B cell (primary cell): ENCODE measurements at regions not wholly inside any gene's neighbourhood (a gene's known extent, or its start where the extent isn't known, plus 50 kb on each side); places are given as distances from the start of the nearest gene placed in this dataset.

Experiments
- EZH2 ChIP-seq: IDR thresholded peaks from 2 replicates; pipeline ENCODE4 v1.6.1; 2012; ENCODE audit warnings: borderline replicate concordance, low read depth, mild to moderate bottlenecking, moderate library complexity, low read length; ENCODE audit not compliant: insufficient read depth, poor library complexity, severe bottlenecking
- TF ChIP-seq, protein P1 (sequence below): fragments of 200-600 bp; IDR thresholded peaks from one replicate; pipeline ENCODE4 v1.8.0; 2022; ENCODE audit warnings: antibody characterized with exemption, mild to moderate bottlenecking

DNA sequence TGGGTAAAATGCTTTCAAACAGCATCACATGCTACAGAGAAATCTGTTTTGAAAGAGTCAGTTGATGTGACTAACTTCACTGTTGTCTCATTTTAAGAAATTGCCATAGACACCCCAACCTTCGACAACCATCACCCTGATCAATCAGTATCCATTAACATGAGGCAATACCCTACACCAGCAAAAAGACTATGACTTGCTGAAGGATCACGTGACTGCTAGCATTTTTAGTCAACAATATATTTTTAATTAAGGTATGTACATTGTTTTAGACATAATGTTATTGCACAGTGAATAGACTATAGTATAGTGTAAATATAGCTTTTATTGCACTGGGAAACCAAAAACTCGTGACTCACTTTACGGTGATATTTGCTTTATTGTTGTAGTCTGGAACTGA, 200.0 kb upstream of the ARHGAP24 start:
- TF ChIP-seq, protein P1, sequence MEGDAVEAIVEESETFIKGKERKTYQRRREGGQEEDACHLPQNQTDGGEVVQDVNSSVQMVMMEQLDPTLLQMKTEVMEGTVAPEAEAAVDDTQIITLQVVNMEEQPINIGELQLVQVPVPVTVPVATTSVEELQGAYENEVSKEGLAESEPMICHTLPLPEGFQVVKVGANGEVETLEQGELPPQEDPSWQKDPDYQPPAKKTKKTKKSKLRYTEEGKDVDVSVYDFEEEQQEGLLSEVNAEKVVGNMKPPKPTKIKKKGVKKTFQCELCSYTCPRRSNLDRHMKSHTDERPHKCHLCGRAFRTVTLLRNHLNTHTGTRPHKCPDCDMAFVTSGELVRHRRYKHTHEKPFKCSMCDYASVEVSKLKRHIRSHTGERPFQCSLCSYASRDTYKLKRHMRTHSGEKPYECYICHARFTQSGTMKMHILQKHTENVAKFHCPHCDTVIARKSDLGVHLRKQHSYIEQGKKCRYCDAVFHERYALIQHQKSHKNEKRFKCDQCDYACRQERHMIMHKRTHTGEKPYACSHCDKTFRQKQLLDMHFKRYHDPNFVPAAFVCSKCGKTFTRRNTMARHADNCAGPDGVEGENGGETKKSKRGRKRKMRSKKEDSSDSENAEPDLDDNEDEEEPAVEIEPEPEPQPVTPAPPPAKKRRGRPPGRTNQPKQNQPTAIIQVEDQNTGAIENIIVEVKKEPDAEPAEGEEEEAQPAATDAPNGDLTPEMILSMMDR, result no peak
- no peak for TF ChIP-seq EZH2
